ENCODE measurements at regions not wholly inside any gene's neighbourhood (a gene's known extent, or its start where the extent isn't known, plus 50 kb on each side); places are given as distances from the start of the nearest gene placed in this dataset.
A peak's percentile ranks its signal among the peaks of the same experiment; 100 is the strongest.

GRCh38 chr13:80451641-80452040 is 110.7 kb upstream of the SPRY2 start:
- intact Hi-C loops (cut with DNase I): no loop called here
- no peaks in the 10 kb centered on the region for H3K9me3 ChIP-seq

GRCh38 chr13:80450386-80450785 is 109.5 kb upstream of the SPRY2 start:
- Histone ChIP-seq H3K36me3 (ENCODE audit: insufficient read depth in 1 of 2, low read depth in 1 of 2) (no peaks in the 10 kb centered on the region), H3K9me3 (no peaks in the 10 kb centered on the region), H3K4me3 (no peak overlapping the region), H3K4me1 (peaks cover 5% of the 10 kb centered on the region), H3K27ac (no peak overlapping the region), H3K27me3 (ENCODE audit: insufficient read depth in 3 of 3, low read length in 2 of 3) (no peaks in the 10 kb centered on the region)
- DNase-seq (no peak), ATAC-seq (no peak)
- intact Hi-C loops (cut with DNase I): no loop called here
- no peak for TF ChIP-seq CTCF (IDR thresholded peaks at IDR 0.05)

More at GRCh38 chr13:80451641-80452040, 110.7 kb upstream of the SPRY2 start:
- ATAC-seq (no peak), DNase-seq (no peak)
- 83 to 91% (median 90%) methylated on average over 2 of the region's 2 CpGs for WGBS, 3 donors
- Histone ChIP-seq H3K27ac (no peak overlapping the region), H3K4me1 (peaks cover 5% of the 10 kb centered on the region), H3K27me3 (ENCODE audit: insufficient read depth in 3 of 3, low read length in 2 of 3) (no peaks in the 10 kb centered on the region), H3K36me3 (ENCODE audit: insufficient read depth in 1 of 2, low read depth in 1 of 2) (no peaks in the 10 kb centered on the region), H3K4me3 (no peak overlapping the region)
- TF ChIP-seq CTCF (IDR thresholded peaks at IDR 0.05): no peak

GRCh38 chr13:80448725-80449124 is 107.8 kb upstream of the SPRY2 start:
- TF ChIP-seq CTCF (IDR thresholded peaks at IDR 0.05): no peak
- Histone ChIP-seq H3K36me3 (ENCODE audit: insufficient read depth in 1 of 2, low read depth in 1 of 2) (no peaks in the 10 kb centered on the region), H3K27ac (no peak overlapping the region), H3K9me3 (no peaks in the 10 kb centered on the region), H3K4me3 (no peak overlapping the region), H3K27me3 (ENCODE audit: insufficient read depth in 3 of 3, low read length in 2 of 3) (no peaks in the 10 kb centered on the region), H3K4me1 (peaks cover 17% of the 10 kb centered on the region)
- WGBS, 3 donors: 62 to 77% (median 73%) methylated on average over 2 of the region's 2 CpGs
- intact Hi-C loops (cut with DNase I): no loop called here
- ATAC-seq (peak in 3 of 4 donors; percentile 55 to 68 (median 56)), DNase-seq (no peak)

- DNase-seq (no peak), ATAC-seq (no peak)
- H3K4me1 ChIP-seq: peaks cover 17% of the 10 kb centered on the region
These were observed 106.8 kb upstream of the SPRY2 start for GRCh38 chr13:80447747-80448146.

More at GRCh38 chr13:80447747-80448146, 106.8 kb upstream of the SPRY2 start:
- 48 to 69% (median 60%) methylated on average over 2 of the region's 2 CpGs for WGBS, 3 donors
- no peak overlapping the region for H3K4me3 ChIP-seq
- no peak for TF ChIP-seq CTCF (IDR thresholded peaks at IDR 0.05)
- no peaks in the 10 kb centered on the region for H3K36me3 ChIP-seq (ENCODE audit: insufficient read depth in 1 of 2, low read depth in 1 of 2)
- H3K9me3 ChIP-seq: no peaks in the 10 kb centered on the region
- no peak overlapping the region for H3K27ac ChIP-seq
- H3K27me3 ChIP-seq (ENCODE audit: insufficient read depth in 3 of 3, low read length in 2 of 3): no peaks in the 10 kb centered on the region
- intact Hi-C loops (cut with DNase I): no loop called here
